NCI-H748 treated with DMSO at 0.1 percent for 48 hours (cell line): ENCODE measurements at regions not wholly inside any gene's neighbourhood (a gene's known extent, or its start where the extent isn't known, plus 50 kb on each side); places are given as distances from the start of the nearest gene placed in this dataset.

Experiments used
- DNase-seq: peaks from one replicate; lab custom pipeline; 2025; lab: John Stamatoyannopoulos, UW

GRCh38 chr13:24081387-24081786, 79.1 kb upstream of the SPATA13 start:
- no peak for DNase-seq

- peak; percentile 89 for DNase-seq
Observed at GRCh38 chr13:24083141-24083540, 77.4 kb upstream of the SPATA13 start.

DNA sequence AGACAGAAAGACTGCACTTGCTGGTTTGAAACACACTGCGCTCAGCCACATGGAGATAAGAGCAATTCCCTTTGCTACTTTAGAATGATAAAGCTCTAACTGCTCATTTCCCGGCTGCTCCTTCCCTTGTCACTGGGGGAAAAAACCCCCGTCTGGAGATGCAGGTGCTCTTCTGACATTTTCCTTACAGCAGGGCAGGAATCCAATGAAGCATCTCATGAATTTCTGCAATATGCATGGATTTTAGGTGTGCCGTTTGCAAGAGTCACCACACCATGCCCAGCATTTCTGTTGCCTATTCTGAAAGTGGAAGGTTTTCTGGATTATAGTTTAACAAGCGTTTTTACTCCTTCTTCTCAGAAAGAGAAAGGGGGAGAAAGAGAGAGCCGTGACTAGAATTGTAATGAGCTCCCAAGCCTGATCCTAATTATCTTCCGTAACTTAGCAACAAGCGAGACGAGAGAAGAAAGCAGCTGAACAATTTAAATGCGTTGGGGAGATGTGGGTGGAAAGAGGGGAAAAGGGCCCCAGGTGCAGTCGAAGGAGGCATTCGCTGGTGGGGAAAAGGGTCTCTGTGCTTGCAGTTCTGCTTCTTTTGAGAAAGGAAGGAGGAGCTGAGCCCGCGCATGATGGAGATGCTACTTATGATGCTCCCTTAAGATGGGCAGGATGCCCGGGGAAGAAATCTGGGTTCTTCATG, 76.6 kb upstream of the SPATA13 start:
- peak; percentile 100 for DNase-seq

- DNase-seq: peak; percentile 91
Observed at GRCh38 chr13:24085662-24086061, 74.9 kb upstream of the SPATA13 start.

GRCh38 chr13:24086642-24087041, 73.9 kb upstream of the SPATA13 start:
- no peak for DNase-seq

DNA sequence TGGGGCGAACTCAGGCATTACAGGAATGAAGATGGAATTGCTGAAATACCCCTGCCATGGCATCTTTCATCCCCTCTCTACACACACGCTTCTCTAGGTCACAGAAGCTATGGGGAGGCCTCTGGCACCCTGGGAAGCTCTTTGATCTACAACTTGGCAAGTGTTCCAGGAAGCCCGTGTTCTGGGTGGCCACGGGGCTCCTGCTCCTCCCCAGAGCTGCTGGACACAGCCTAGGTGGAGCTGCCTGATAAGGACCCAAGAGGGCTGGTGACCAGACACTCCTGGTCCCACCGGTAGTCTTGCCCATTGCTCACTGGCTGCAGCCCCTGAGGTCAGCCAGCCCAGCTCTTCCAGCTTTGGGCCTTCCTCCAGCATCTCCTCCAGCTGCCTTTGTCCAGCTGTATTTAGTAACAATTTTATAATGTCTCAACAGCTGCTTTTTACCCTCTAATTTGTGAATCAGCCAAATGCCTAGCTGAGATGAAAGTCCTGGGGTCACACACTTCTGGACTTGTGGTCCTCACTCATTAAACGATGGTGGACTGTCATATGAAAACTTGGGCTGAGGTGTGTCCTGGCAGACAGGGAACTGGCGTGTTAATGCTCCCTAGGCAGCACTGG, 72.8 kb upstream of the SPATA13 start:
- DNase-seq: no peak

DNA sequence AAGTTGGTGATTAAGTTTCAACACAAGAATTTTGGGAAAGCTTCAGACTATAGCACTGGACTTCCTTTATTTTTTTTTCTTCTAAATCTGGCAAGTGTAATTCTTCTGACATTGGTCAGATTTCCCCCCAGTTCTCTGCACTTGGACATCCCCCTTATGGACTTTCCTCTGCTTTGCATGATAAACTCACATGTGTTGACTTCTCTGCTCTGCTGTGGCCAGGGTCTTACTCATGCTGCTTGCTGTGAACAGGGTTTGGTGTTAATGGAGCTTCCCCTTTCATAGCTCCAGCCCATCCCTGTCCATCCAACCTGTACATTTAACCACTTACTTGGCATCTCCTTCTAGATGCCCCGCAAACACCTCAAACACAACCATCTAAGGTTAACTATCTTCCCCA, 70.5 kb upstream of the SPATA13 start:
- no peak for DNase-seq

- DNase-seq: no peak
Observed at GRCh38 chr13:24091080-24091479, 69.4 kb upstream of the SPATA13 start.

DNA sequence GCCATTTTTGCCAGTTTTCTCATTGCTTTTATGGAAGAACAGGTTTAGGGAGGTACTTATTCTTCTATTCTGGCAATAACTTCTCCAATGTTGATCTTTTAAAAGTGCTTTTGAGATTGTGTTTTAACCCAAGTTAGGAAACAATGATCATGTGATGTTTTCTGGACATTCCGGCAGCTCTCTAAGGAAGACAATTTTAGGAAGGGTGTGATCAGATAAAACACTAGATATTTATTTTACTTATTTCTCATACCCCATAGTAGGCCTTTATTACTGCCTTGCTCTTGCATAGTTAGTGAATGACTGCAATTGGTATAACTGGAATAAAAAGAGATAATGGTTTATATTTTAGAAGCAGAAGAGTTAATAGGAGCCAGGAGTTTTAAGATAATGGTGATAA, 68.4 kb upstream of the SPATA13 start:
- no peak for DNase-seq

DNA sequence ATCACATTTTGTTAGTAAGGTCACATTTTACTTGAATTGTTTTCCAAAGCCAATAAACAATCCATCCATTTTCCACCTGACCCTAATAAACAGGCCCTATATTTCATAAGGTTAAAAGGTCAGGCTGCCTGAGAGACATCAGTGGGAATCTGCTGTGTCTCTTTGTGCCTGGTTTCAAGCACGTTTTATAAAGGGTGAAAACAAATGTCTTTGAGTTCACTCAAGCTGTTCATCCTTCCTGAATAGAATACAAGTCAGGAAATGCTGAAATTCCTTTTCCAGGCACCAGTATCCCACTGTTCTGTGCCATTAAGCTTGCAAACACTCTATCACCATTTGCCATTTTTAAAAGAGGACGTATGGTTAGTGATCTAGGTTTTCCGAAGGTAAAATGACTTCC, 67.5 kb upstream of the SPATA13 start:
- DNase-seq: no peak

DNA sequence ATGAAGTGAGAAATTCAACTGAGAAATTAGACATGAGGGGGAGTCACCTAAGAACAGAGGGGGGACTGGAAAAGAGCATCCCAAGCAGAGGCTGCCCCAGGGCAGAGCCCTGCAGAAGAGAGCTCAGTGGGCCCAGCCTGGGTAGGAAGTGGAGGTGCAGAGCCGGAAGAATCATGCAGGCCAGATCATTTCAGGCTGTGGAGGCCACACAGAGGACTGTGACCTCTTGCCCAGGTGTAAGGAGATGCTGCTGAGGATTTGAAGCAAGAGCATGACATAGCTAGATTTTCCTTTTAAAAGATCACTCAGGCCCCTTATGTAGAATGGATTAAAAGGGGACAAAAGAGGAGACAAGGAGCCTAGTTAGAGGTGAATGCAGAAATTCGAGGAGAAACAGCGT, 63.9 kb upstream of the SPATA13 start:
- DNase-seq: no peak

GRCh38 chr13:24097064-24097463, 63.5 kb upstream of the SPATA13 start:
- DNase-seq: no peak

- no peak for DNase-seq
Observed at GRCh38 chr13:24097667-24098066, 62.9 kb upstream of the SPATA13 start.

GRCh38 chr13:24099490-24099889, 61.0 kb upstream of the SPATA13 start:
- DNase-seq: no peak

GRCh38 chr13:24100188-24100587, 60.3 kb upstream of the SPATA13 start:
- no peak for DNase-seq

DNA sequence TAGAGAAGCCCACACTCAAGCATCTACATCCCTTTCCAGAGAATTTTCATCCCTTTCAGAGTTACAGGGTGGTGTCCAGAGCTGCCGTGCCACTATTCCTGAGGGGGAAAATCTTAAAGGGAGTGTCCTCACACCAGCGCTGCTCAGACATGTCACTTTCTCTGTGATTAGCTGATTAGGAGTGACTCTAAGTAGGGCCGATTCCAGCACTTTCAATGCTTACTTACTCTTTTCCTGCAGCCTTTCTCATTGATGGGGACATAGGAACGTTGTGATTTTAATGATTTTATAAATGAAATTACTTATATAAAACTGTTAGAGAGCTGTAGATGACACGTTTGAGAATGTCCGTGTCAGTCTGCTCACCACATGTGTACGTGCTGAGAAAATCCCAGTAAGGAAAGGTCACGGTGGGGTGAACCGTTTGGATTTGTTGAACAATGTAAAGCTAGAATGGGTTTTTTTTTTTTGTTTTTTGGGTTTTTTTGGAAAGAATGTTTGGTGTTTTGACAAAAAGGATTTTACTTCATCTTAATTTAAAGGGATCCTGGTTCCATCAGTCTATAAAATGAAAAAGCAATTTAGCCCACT, 56.6 kb upstream of the SPATA13 start:
- DNase-seq: no peak

DNA sequence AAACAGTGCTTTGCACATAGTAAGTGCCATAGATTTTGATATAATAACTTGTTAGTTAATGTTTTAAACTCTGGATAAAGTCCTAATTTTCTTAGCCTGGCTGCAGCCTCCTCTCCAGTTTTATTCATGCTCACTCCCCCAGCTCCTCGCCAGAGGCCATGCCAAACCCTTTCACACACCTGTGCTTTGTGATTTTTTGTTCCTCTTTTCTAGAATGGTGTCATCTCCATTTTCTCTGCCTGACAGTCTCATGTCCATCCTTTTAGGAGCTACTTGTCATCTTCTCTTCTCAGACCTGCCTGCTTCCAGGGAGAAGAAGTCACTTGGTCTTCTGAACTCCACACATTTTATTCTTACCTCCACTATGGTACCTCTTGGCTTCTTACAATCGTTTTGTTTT, 55.8 kb upstream of the SPATA13 start:
- no peak for DNase-seq

GRCh38 chr13:24106429-24106828, 54.1 kb upstream of the SPATA13 start:
- no peak for DNase-seq

DNA sequence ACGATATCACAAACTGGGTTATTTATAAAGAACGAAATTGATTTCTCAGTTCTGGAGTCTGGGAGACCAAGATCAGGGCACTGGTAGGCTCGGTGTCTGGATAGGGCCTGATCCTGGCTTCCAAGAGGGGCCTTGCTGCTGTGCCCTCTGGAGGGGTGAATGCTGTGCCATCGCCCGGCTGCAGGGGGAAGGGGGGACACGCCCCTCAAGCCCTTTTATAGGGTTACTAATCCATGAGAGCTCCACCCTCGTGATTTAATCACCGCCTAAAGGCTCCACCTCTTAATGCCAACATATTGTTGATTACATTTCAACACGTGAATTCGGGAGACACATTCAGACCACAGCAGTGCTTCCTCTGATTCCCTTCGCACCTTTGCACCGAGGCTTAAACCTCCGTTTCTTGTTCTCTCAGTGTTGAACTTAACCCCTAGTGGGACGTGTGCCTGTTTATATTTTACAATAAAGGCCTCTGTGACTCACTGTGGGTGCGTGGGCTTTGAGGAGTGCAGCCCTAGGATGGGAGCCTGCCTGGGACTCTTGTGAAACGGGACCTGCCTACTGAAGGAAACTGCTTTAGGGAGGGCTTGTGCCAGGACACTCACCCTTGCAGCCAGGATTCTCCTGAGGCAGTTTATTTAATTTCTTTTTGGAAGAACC, 52.4 kb upstream of the SPATA13 start:
- DNase-seq: no peak

GRCh38 chr13:24108615-24108965, 51.9 kb upstream of the SPATA13 start:
- DNase-seq: no peak

- DNase-seq: no peak
Observed at GRCh38 chr13:24110011-24110410, 50.5 kb upstream of the SPATA13 start.
